ENCODE measurements at regions not wholly inside any gene's neighbourhood (a gene's known extent, or its start where the extent isn't known, plus 50 kb on each side); places are given as distances from the start of the nearest gene placed in this dataset.
"Not testable (repeated sequence)": the region's sequence is repeated elsewhere in the genome, so short reads cannot be mapped to it uniquely, and the experiment has no call there.

DNA sequence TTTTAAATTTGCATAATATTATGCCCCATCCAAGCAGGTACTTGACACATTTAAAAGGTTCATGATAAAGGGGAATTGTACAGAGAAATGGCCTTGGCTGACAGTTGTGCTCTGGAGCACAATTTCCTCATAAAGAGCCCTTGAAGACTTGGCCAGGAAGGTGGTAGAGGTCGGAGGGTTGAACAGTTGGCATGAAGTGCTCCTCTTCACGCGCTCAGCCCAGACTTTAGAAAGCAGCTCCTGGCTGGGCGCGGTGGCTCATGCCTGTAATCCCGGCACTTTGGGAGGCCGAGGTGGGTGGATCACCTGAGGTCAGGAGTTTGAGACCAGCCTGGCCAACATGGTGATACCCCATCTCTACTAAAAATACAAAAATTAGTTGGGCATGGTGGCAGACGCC is 72.6 kb upstream of the SLC24A4 start:
- TF ChIP-seq POLR2A (IDR thresholded peaks at IDR 0.05; ENCODE audit: low read length); GATA1 (IDR thresholded peaks at IDR 0.05; ENCODE audit: low read depth, low read length): not testable (repeated sequence)

Data from erythroblast (primary cell).